ENCODE measurements at regions not wholly inside any gene's neighbourhood (a gene's known extent, or its start where the extent isn't known, plus 50 kb on each side); places are given as distances from the start of the nearest gene placed in this dataset.

DNA sequence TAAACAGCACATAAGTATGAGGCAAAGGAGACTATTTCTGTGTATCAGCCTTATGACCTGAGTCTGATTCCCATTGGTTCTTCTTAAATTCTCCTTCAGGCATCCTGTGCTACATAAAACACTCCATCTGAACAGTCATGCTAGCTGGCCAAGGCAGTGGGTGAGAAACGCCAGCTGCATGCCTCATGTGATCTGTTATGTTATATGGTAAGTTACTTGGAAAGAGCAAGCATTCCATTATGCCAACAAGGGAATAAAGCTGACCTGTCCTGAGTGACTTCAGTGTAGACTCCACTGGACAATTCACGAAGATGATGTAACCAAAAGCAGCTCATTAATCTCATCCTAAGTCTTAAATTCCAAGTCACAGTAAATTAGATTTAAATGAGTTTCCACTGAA lies 216.5 kb upstream of the FN1 start:
- intact Hi-C loops (cut with DNase I) = no loop called here
- DNase-seq = no peak
- H3K9me3 ChIP-seq = no peaks in the 10 kb centered on the region
- H3K27ac ChIP-seq = no peak overlapping the region
- no peaks in the 10 kb centered on the region for H3K36me3 ChIP-seq
- H3K27me3 ChIP-seq = no peaks in the 10 kb centered on the region
- H3K4me1 ChIP-seq = peaks cover 0 to 10% of the 10 kb centered on the region in 2 donors
- no peak overlapping the region for H3K4me3 ChIP-seq (replicated peaks in 1 of 3)
- WGBS, 2 donors = 88% methylated on average over 2 of the region's 2 CpGs
- TF ChIP-seq POLR2A (IDR thresholded peaks at IDR 0.05) = no peak
- TF ChIP-seq, protein P1, sequence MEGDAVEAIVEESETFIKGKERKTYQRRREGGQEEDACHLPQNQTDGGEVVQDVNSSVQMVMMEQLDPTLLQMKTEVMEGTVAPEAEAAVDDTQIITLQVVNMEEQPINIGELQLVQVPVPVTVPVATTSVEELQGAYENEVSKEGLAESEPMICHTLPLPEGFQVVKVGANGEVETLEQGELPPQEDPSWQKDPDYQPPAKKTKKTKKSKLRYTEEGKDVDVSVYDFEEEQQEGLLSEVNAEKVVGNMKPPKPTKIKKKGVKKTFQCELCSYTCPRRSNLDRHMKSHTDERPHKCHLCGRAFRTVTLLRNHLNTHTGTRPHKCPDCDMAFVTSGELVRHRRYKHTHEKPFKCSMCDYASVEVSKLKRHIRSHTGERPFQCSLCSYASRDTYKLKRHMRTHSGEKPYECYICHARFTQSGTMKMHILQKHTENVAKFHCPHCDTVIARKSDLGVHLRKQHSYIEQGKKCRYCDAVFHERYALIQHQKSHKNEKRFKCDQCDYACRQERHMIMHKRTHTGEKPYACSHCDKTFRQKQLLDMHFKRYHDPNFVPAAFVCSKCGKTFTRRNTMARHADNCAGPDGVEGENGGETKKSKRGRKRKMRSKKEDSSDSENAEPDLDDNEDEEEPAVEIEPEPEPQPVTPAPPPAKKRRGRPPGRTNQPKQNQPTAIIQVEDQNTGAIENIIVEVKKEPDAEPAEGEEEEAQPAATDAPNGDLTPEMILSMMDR (IDR thresholded peaks at IDR 0.05) = no peak

DNA sequence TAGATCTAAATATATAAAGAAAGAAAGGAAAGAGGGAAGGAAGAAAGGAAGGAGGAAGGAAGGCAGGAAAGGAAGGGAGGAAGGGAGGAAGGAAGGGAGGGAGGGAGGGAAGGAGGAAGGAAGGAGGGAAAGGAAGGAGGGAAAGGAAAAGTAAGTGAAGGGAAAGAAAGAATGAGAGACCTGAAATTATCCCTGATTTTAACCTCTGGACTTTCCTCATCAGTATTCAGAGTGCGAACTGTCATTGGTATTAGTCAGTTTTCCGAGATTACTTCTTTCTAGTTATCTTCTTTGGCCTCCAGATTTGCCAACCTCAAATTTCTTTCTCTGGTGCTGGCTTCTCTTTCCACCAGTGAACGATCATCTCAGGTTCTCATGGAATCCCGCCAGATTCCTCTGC lies 215.5 kb upstream of the FN1 start:
- TF ChIP-seq, protein P1 (IDR thresholded peaks at IDR 0.05) = no peak
- no peak for TF ChIP-seq POLR2A (IDR thresholded peaks at IDR 0.05)
- H3K36me3 ChIP-seq = no peaks in the 10 kb centered on the region
- peaks cover 0 to 7% of the 10 kb centered on the region in 2 donors for H3K4me1 ChIP-seq
- H3K27me3 ChIP-seq = no peaks in the 10 kb centered on the region
- H3K4me3 ChIP-seq (replicated peaks in 1 of 3) = no peak overlapping the region
- no peak overlapping the region for H3K27ac ChIP-seq
- no peak for DNase-seq
- intact Hi-C loops (cut with DNase I) = no loop called here
- WGBS, 2 donors = 91 to 97% methylated on average over 4 of the region's 4 CpGs
- H3K9me3 ChIP-seq = no peaks in the 10 kb centered on the region

DNA sequence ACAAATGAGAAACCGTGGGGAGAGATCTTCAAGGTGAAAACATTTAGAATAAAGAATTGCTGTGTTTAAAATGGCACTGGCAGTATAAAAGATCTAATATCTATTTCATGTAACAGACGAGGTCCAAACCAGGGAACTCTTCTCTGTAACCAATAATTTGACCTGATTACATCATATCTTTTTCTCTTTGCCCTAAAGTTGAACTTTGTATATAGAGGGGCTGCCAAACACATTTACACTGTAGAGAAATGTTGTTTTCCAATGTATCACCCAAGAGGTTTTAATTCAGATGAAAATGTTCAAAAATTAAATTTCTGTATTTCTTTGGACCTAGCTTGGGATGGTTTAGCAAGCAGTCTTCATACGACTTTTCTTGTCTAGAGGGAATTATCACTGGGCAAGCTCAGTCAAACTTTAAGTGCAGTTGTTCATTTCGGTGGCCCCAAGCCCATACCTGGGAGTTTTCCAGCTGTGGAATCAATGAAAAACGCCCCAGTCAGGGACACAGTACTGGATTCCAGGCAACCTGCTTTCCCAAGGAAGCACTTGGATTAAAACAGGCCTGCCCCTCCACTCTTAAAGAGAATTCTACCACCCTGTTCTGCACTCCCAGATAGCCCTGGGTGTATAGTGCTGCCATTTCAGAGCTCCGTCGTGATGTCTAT lies 208.5 kb upstream of the FN1 start:
- no peak for TF ChIP-seq POLR2A (IDR thresholded peaks at IDR 0.05)
- TF ChIP-seq, protein P1 (IDR thresholded peaks at IDR 0.05) = no peak
- intact Hi-C loops (cut with DNase I) = no loop called here
- no peak for DNase-seq
- Histone ChIP-seq H3K9me3 (no peaks in the 10 kb centered on the region), H3K27ac (no peak overlapping the region), H3K27me3 (no peaks in the 10 kb centered on the region), H3K36me3 (no peaks in the 10 kb centered on the region), H3K4me1 (no peaks in the 10 kb centered on the region), H3K4me3 (replicated peaks in 1 of 3) (no peak overlapping the region)
- 78 to 89% methylated on average over 7 of the region's 7 CpGs for WGBS, 2 donors

DNA sequence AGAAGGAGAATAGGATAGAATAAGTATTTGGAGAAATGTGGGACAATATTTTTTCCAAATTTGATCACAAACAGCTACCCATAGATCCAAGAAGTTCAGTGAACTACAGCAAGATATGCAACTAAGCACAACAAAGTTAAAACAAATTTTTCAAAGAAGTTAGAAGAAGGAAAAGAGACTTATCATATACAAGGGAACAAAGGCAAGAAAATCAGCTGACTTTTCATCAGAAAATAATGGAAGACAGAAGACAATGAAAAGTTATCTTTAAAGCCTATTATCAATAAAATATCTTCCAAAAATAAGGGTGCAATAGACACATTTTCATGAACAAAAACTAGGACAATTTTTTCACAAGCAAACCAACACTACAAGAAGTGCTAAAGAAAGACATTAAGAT lies 202.8 kb upstream of the FN1 start:
- Histone ChIP-seq H3K27me3 (no peaks in the 10 kb centered on the region), H3K36me3 (no peaks in the 10 kb centered on the region), H3K9me3 (no peaks in the 10 kb centered on the region), H3K4me3 (replicated peaks in 1 of 3) (no peak overlapping the region), H3K27ac (no peak overlapping the region), H3K4me1 (no peaks in the 10 kb centered on the region)
- DNase-seq = no peak
- TF ChIP-seq, protein P1 (IDR thresholded peaks at IDR 0.05) = no peak
- TF ChIP-seq POLR2A (IDR thresholded peaks at IDR 0.05) = no peak
- intact Hi-C loops (cut with DNase I) = no loop called here

DNA sequence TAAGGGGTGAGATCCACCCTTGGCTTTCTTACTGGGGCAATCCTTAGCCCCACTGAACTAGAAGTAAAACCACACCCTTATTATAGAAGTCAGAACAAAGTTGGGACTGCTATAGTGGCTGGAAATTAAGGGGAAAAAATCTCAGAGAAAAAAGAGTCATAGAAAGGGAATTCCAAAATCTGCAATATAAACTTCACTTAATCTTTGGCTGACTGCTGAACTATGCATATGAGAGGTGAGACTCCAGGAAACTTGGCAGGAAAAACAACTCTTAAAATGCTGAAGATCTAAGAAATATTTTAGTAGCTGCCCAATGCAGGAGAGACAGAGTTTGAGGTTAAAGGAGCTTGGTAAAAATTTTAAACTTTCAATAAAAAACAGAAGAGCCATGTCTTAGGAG lies 201.8 kb upstream of the FN1 start:
- H3K27ac ChIP-seq = no peak overlapping the region
- no peak overlapping the region for H3K4me3 ChIP-seq (replicated peaks in 1 of 3)
- H3K9me3 ChIP-seq = no peaks in the 10 kb centered on the region
- no peaks in the 10 kb centered on the region for H3K4me1 ChIP-seq
- no peaks in the 10 kb centered on the region for H3K27me3 ChIP-seq
- H3K36me3 ChIP-seq = no peaks in the 10 kb centered on the region
- no peak for DNase-seq
- intact Hi-C loops (cut with DNase I) = no loop called here
- TF ChIP-seq, protein P1 (IDR thresholded peaks at IDR 0.05) = no peak
- TF ChIP-seq POLR2A (IDR thresholded peaks at IDR 0.05) = no peak
